ENCODE measurements at regions not wholly inside any gene's neighbourhood (a gene's known extent, or its start where the extent isn't known, plus 50 kb on each side); places are given as distances from the start of the nearest gene placed in this dataset.

GRCh38 chr12:78636231-78636855 is 228.2 kb upstream of the SYT1 start:
- TF ChIP-seq BHLHE40 (IDR thresholded peaks at IDR 0.05; ENCODE audit: borderline replicate concordance) (no peak), SUZ12 (IDR thresholded peaks at IDR 0.05) (no peak), FOXM1 (IDR thresholded peaks at IDR 0.05; ENCODE audit: borderline replicate concordance) (no peak), PKNOX1 (IDR thresholded peaks at IDR 0.05) (no peak), FOXA1 (IDR thresholded peaks at IDR 0.05) (no peak), ARNT (IDR thresholded peaks at IDR 0.05) (no peak)
- DNase-seq (ENCODE audit: extremely low spot score): no peak
- ChIA-PET CTCF (no interaction called here), POLR2A (no interaction called here)

- no peak for TF ChIP-seq SUZ12 (IDR thresholded peaks at IDR 0.05)
- no peak for TF ChIP-seq ARNT (IDR thresholded peaks at IDR 0.05)
- TF ChIP-seq CTBP1 (IDR thresholded peaks at IDR 0.05; ENCODE audit: borderline replicate concordance): no peak
- TF ChIP-seq ELF4 (IDR thresholded peaks at IDR 0.05): no peak
- TF ChIP-seq LEF1 (IDR thresholded peaks at IDR 0.05; ENCODE audit: borderline replicate concordance): no peak
- no peak for TF ChIP-seq TARDBP (IDR thresholded peaks at IDR 0.05)
- no peak for TF ChIP-seq L3MBTL2 (conservative IDR thresholded peaks at IDR 0.05)
- TF ChIP-seq PKNOX1 (IDR thresholded peaks at IDR 0.05): no peak
- no peak for TF ChIP-seq FOXM1 (IDR thresholded peaks at IDR 0.05; ENCODE audit: borderline replicate concordance)
- no peak for TF ChIP-seq HDGF (IDR thresholded peaks at IDR 0.05; ENCODE audit: borderline replicate concordance)
- no peak for TF ChIP-seq NFRKB (IDR thresholded peaks at IDR 0.05)
- no peak for TF ChIP-seq FOXK2 (IDR thresholded peaks at IDR 0.05)
- TF ChIP-seq BHLHE40 (IDR thresholded peaks at IDR 0.05; ENCODE audit: borderline replicate concordance): no peak
- no peak for TF ChIP-seq SP1 (IDR thresholded peaks at IDR 0.05)
- no peak for TF ChIP-seq FOXA1 (IDR thresholded peaks at IDR 0.05)
- no peak for TF ChIP-seq ZNF384 (IDR thresholded peaks at IDR 0.05)
- POLR2A ChIA-PET: no interaction called here
- CTCF ChIA-PET: no interaction called here
- peak; percentile 7 for DNase-seq (ENCODE audit: extremely low spot score)
These were observed 222.6 kb upstream of the SYT1 start for GRCh38 chr12:78641837-78642423.

GRCh38 chr12:78645956-78646355 is 218.6 kb upstream of the SYT1 start:
- POLR2A ChIA-PET: no interaction called here
- DNase-seq (ENCODE audit: extremely low spot score): no peak
- CTCF ChIA-PET: no interaction called here
- TF ChIP-seq BHLHE40 (IDR thresholded peaks at IDR 0.05; ENCODE audit: borderline replicate concordance) (no peak), L3MBTL2 (conservative IDR thresholded peaks at IDR 0.05) (no peak), FOXM1 (IDR thresholded peaks at IDR 0.05; ENCODE audit: borderline replicate concordance) (no peak), FOXK2 (IDR thresholded peaks at IDR 0.05) (no peak), PKNOX1 (IDR thresholded peaks at IDR 0.05) (no peak), ELF4 (IDR thresholded peaks at IDR 0.05) (no peak), SP1 (IDR thresholded peaks at IDR 0.05) (no peak), FOXA1 (IDR thresholded peaks at IDR 0.05) (no peak), SUZ12 (IDR thresholded peaks at IDR 0.05) (no peak), ZNF384 (IDR thresholded peaks at IDR 0.05) (no peak), NFRKB (IDR thresholded peaks at IDR 0.05) (no peak), LEF1 (IDR thresholded peaks at IDR 0.05; ENCODE audit: borderline replicate concordance) (no peak), ARNT (IDR thresholded peaks at IDR 0.05) (no peak)

GRCh38 chr12:78651755-78652154 is 212.8 kb upstream of the SYT1 start:
- CTCF ChIA-PET: no interaction called here
- POLR2A ChIA-PET: no interaction called here
- no peak for DNase-seq (ENCODE audit: extremely low spot score)
- TF ChIP-seq FOXK2 (IDR thresholded peaks at IDR 0.05) (no peak), NFRKB (IDR thresholded peaks at IDR 0.05) (no peak), TARDBP (IDR thresholded peaks at IDR 0.05) (no peak)

DNA sequence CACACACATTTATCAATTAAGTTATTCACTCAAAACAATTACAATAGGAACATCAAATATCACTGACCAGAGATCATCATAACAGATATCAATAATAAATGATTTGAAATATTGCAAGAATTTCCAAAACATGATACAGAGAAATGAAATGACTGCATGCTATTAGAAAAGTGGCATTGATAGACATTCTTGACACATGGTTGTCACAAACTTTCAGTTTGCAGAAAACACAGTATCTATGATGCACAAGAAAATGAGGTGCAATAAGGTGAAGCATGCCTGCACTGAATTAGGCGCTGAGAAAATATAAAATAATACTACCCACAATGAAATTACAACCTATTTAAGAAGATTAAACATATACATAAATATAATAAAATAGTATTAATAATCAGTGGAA is 198.0 kb upstream of the SYT1 start:
- ChIA-PET POLR2A (no interaction called here), CTCF (no interaction called here)
- TF ChIP-seq ARNT (IDR thresholded peaks at IDR 0.05) (no peak), CTBP1 (IDR thresholded peaks at IDR 0.05; ENCODE audit: borderline replicate concordance) (no peak), SP1 (IDR thresholded peaks at IDR 0.05) (no peak), HDGF (IDR thresholded peaks at IDR 0.05; ENCODE audit: borderline replicate concordance) (no peak), FOXK2 (IDR thresholded peaks at IDR 0.05) (no peak), PKNOX1 (IDR thresholded peaks at IDR 0.05) (no peak), ZNF384 (IDR thresholded peaks at IDR 0.05) (no peak), FOXM1 (IDR thresholded peaks at IDR 0.05; ENCODE audit: borderline replicate concordance) (no peak), NFRKB (IDR thresholded peaks at IDR 0.05) (no peak), TARDBP (IDR thresholded peaks at IDR 0.05) (no peak), LEF1 (IDR thresholded peaks at IDR 0.05; ENCODE audit: borderline replicate concordance) (no peak), BHLHE40 (IDR thresholded peaks at IDR 0.05; ENCODE audit: borderline replicate concordance) (no peak), FOXA1 (IDR thresholded peaks at IDR 0.05) (no peak), SUZ12 (IDR thresholded peaks at IDR 0.05) (no peak), L3MBTL2 (conservative IDR thresholded peaks at IDR 0.05) (no peak), ELF4 (IDR thresholded peaks at IDR 0.05) (no peak)
- DNase-seq (ENCODE audit: extremely low spot score): no peak

- TF ChIP-seq SP1 (IDR thresholded peaks at IDR 0.05): no peak
- no peak for TF ChIP-seq SUZ12 (IDR thresholded peaks at IDR 0.05)
- no peak for TF ChIP-seq LEF1 (IDR thresholded peaks at IDR 0.05; ENCODE audit: borderline replicate concordance)
- TF ChIP-seq FOXA1 (IDR thresholded peaks at IDR 0.05): no peak
- TF ChIP-seq NFRKB (IDR thresholded peaks at IDR 0.05): no peak
- CTCF ChIA-PET: no interaction called here
- POLR2A ChIA-PET: no interaction called here
These were observed 193.3 kb upstream of the SYT1 start for GRCh38 chr12:78671295-78671694.

More at GRCh38 chr12:78671295-78671694, 193.3 kb upstream of the SYT1 start:
- DNase-seq (ENCODE audit: extremely low spot score): no peak

Measured in HEK293T (cell line).